Lung (tissue), 11 donors: ENCODE measurements at regions not wholly inside any gene's neighbourhood (a gene's known extent, or its start where the extent isn't known, plus 50 kb on each side); places are given as distances from the start of the nearest gene placed in this dataset.

ENCODE experiments used
- ATAC-seq: fragments of 200-7000 bp; cut with Tn5 transposase; one replicate; pipeline ENCODE4 v1.9.1; 2020; ENCODE audit warnings: moderate number of reproducible peaks; ENCODE audit not compliant: insufficient read depth, low FRiP score
- DNase-seq, 3 donors: peaks; one replicate each; pipeline ENCODE4 v3.0.0-alpha.2; 2013 to 2017
- H3K27ac ChIP-seq, 2 donors: one replicate each; pipeline ENCODE4 v1.5.1; 2013; ENCODE audit warnings: mild to moderate bottlenecking in 2 of 2, moderate library complexity in 2 of 2, control low read depth in 1 of 2, inconsistent platforms in 1 of 2, low read depth in 1 of 2, low read length in 1 of 2
- H3K27me3 ChIP-seq, 3 donors: one replicate each; pipeline ENCODE4 v1.5.1; 2013; ENCODE audit warnings: low read length in 2 of 3; ENCODE audit not compliant: control insufficient read depth in 3 of 3, insufficient read depth in 3 of 3
- H3K36me3 ChIP-seq, 4 donors: one replicate each; pipeline ENCODE4 v1.5.1; 2013; ENCODE audit warnings: low read length in 4 of 4, mild to moderate bottlenecking in 1 of 4, moderate library complexity in 1 of 4; ENCODE audit not compliant: control insufficient read depth in 4 of 4, insufficient read depth in 4 of 4
- H3K4me1 ChIP-seq, 5 donors: one replicate each; pipeline ENCODE4 v1.5.1; 2013; ENCODE audit warnings: low read length in 5 of 5, mild to moderate bottlenecking in 2 of 5, moderate library complexity in 1 of 5; ENCODE audit not compliant: control insufficient read depth in 5 of 5, insufficient read depth in 5 of 5
- H3K4me3 ChIP-seq: one replicate; pipeline ENCODE4 v1.5.1; 2013; ENCODE audit warnings: mild to moderate bottlenecking, control low read depth, moderate library complexity
- H3K9ac ChIP-seq, 2 donors: one replicate each; pipeline ENCODE4 v1.5.1; 2013; ENCODE audit warnings: low read length in 2 of 2, control low read depth in 1 of 2; ENCODE audit not compliant: insufficient read depth in 1 of 2
- H3K9me3 ChIP-seq, 4 donors: one replicate each; pipeline ENCODE4 v1.5.1; 2013; ENCODE audit warnings: low read length in 3 of 4, mild to moderate bottlenecking in 1 of 4, moderate library complexity in 1 of 4; ENCODE audit not compliant: control insufficient read depth in 4 of 4, insufficient read depth in 3 of 4
- CTCF ChIP-seq: IDR thresholded peaks from 2 replicates; pipeline ENCODE4 v1.5.1; 2012; ENCODE audit warnings: mild to moderate bottlenecking; ENCODE audit errors: control extremely low read depth, extremely low read depth
- WGBS, 2 donors: extraction: QIAGEN DNeasy Blood & Tissue Kit; methylation state at CpG; one replicate each; pipeline ENCODE4 v1.1.7; 2013; 5-methylcytosine and 5-hydroxymethylcytosine counted together
- donor health status: control.
- donor health status: control.
- donor health status: Bipolar disorder and iron deficiency.
- donor health status: healthy.
- donor health status: DM: yes; HTN: yes; CAD: no.

GRCh38 chr5:77847814-77848290, 71.7 kb upstream of the TBCA start:
- 81 to 84% methylated on average over 7 of the region's 7 CpGs for WGBS, 2 donors
- ATAC-seq = no peak
- H3K27me3 ChIP-seq = peaks cover 0 to 30% (median 2%) of the 10 kb centered on the region in 3 donors
- no peaks in the 10 kb centered on the region for H3K36me3 ChIP-seq
- no peak overlapping the region for H3K9ac ChIP-seq
- H3K4me1 ChIP-seq = peaks cover 0 to 52% (median 10%) of the 10 kb centered on the region in 5 donors
- no peak overlapping the region for H3K27ac ChIP-seq
- peaks cover 0 to 6% (median 0%) of the 10 kb centered on the region in 4 donors for H3K9me3 ChIP-seq
- no peak for DNase-seq
- H3K4me3 ChIP-seq = no peak overlapping the region
- no peak for TF ChIP-seq CTCF

- Histone ChIP-seq H3K27ac (no peak overlapping the region), H3K9me3 (peaks cover 0 to 6% (median 0%) of the 10 kb centered on the region in 4 donors), H3K36me3 (no peaks in the 10 kb centered on the region), H3K27me3 (peaks cover 0 to 30% (median 2%) of the 10 kb centered on the region in 3 donors), H3K9ac (no peak overlapping the region), H3K4me1 (peaks cover 0 to 44% (median 7%) of the 10 kb centered on the region in 5 donors), H3K4me3 (no peak overlapping the region)
- ATAC-seq = no peak
- no peak for DNase-seq
- no peak for TF ChIP-seq CTCF
- 71 to 74% methylated on average over 9 of the region's 9 CpGs for WGBS, 2 donors
Measured at GRCh38 chr5:77847129-77847460, 71.0 kb upstream of the TBCA start.

GRCh38 chr5:77846422-77847128, 70.4 kb upstream of the TBCA start:
- no peak overlapping the region for H3K27ac ChIP-seq
- WGBS, 2 donors = 69 to 74% methylated on average over 29 of the region's 29 CpGs
- H3K27me3 ChIP-seq = peaks cover 0 to 30% (median 2%) of the 10 kb centered on the region in 3 donors
- no peak for TF ChIP-seq CTCF
- H3K9ac ChIP-seq = no peak overlapping the region
- H3K9me3 ChIP-seq = peaks cover 0 to 6% (median 0%) of the 10 kb centered on the region in 4 donors
- no peak overlapping the region for H3K4me3 ChIP-seq
- peaks cover 0 to 42% (median 7%) of the 10 kb centered on the region in 5 donors for H3K4me1 ChIP-seq
- DNase-seq (no peak), ATAC-seq (no peak)
- H3K36me3 ChIP-seq = no peaks in the 10 kb centered on the region
